ENCODE measurements at regions not wholly inside any gene's neighbourhood (a gene's known extent, or its start where the extent isn't known, plus 50 kb on each side); places are given as distances from the start of the nearest gene placed in this dataset.

- Mint-ChIP-seq H3K9me3 (peaks cover 0 to 2% (median 0%) of the 10 kb centered on the region in 3 donors), H3K36me3 (peaks cover 1% of the 10 kb centered on the region), H3K4me3 (no peak overlapping the region), H3K4me1 (peaks cover 0 to 1% (median 0%) of the 10 kb centered on the region in 3 donors), H3K27ac (no peak overlapping the region), H3K27me3 (peaks cover 14% of the 10 kb centered on the region)
Measured at GRCh38 chr2:237161189-237161588, 75.5 kb downstream of the COPS8 start.

GRCh38 chr2:237162959-237163358 lies 77.3 kb downstream of the COPS8 start:
- Mint-ChIP-seq H3K36me3 (peaks cover 1% of the 10 kb centered on the region), H3K27ac (no peak overlapping the region), H3K27me3 (peaks cover 10% of the 10 kb centered on the region), H3K9me3 (peaks cover 2% of the 10 kb centered on the region in 3 donors), H3K4me3 (no peak overlapping the region), H3K4me1 (peaks cover 0 to 1% (median 0%) of the 10 kb centered on the region in 3 donors)

GRCh38 chr2:237164474-237165042 lies 78.9 kb downstream of the COPS8 start:
- Mint-ChIP-seq H3K9me3 (peaks cover 5 to 13% (median 6%) of the 10 kb centered on the region in 3 donors), H3K27ac (no peak overlapping the region), H3K36me3 (peaks cover 1% of the 10 kb centered on the region), H3K4me3 (no peak overlapping the region), H3K4me1 (peaks cover 0 to 1% (median 0%) of the 10 kb centered on the region in 3 donors), H3K27me3 (peaks cover 8% of the 10 kb centered on the region)

- H3K27me3 Mint-ChIP-seq: peaks cover 8% of the 10 kb centered on the region
- H3K4me3 Mint-ChIP-seq: no peak overlapping the region
- H3K27ac Mint-ChIP-seq: no peak overlapping the region
- H3K36me3 Mint-ChIP-seq: no peaks in the 10 kb centered on the region
- peaks cover 3 to 13% (median 6%) of the 10 kb centered on the region in 3 donors for H3K9me3 Mint-ChIP-seq
- no peaks in the 10 kb centered on the region for H3K4me1 Mint-ChIP-seq
Measured at GRCh38 chr2:237165405-237166276, 80.0 kb downstream of the COPS8 start.

GRCh38 chr2:237167038-237167437 lies 81.3 kb downstream of the COPS8 start:
- no peak overlapping the region for H3K4me3 Mint-ChIP-seq

GRCh38 chr2:237167934-237168333 lies 82.2 kb downstream of the COPS8 start:
- no peak overlapping the region for H3K4me3 Mint-ChIP-seq
- no peak overlapping the region for H3K27ac Mint-ChIP-seq
- H3K4me1 Mint-ChIP-seq: no peaks in the 10 kb centered on the region
- peaks cover 4 to 16% (median 6%) of the 10 kb centered on the region in 3 donors for H3K9me3 Mint-ChIP-seq
- peaks cover 7% of the 10 kb centered on the region for H3K27me3 Mint-ChIP-seq
- no peaks in the 10 kb centered on the region for H3K36me3 Mint-ChIP-seq

More at GRCh38 chr2:237167038-237167437, 81.3 kb downstream of the COPS8 start:
- H3K36me3 Mint-ChIP-seq: no peaks in the 10 kb centered on the region
- no peaks in the 10 kb centered on the region for H3K4me1 Mint-ChIP-seq
- no peak overlapping the region for H3K27ac Mint-ChIP-seq
- H3K9me3 Mint-ChIP-seq: peaks cover 3 to 13% (median 6%) of the 10 kb centered on the region in 3 donors
- H3K27me3 Mint-ChIP-seq: peaks cover 7% of the 10 kb centered on the region

- no peak overlapping the region for H3K27ac Mint-ChIP-seq
- peaks cover 4% of the 10 kb centered on the region for H3K27me3 Mint-ChIP-seq
- H3K36me3 Mint-ChIP-seq: no peaks in the 10 kb centered on the region
- H3K4me1 Mint-ChIP-seq: no peaks in the 10 kb centered on the region
- H3K4me3 Mint-ChIP-seq: no peak overlapping the region
- H3K9me3 Mint-ChIP-seq: peaks cover 8 to 28% (median 12%) of the 10 kb centered on the region in 3 donors
Measured at GRCh38 chr2:237170020-237170419, 84.3 kb downstream of the COPS8 start.

- no peaks in the 10 kb centered on the region for H3K4me1 Mint-ChIP-seq
- no peaks in the 10 kb centered on the region for H3K36me3 Mint-ChIP-seq
- peaks cover 8 to 28% (median 12%) of the 10 kb centered on the region in 3 donors for H3K9me3 Mint-ChIP-seq
- H3K4me3 Mint-ChIP-seq: no peak overlapping the region
- H3K27me3 Mint-ChIP-seq: peaks cover 4% of the 10 kb centered on the region
- H3K27ac Mint-ChIP-seq: no peak overlapping the region
Measured at GRCh38 chr2:237171396-237171795, 85.7 kb downstream of the COPS8 start.

GRCh38 chr2:237171881-237172280 lies 86.2 kb downstream of the COPS8 start:
- H3K36me3 Mint-ChIP-seq: no peaks in the 10 kb centered on the region
- no peak overlapping the region for H3K27ac Mint-ChIP-seq
- H3K27me3 Mint-ChIP-seq: peaks cover 4% of the 10 kb centered on the region

GRCh38 chr2:237177052-237177451 lies 91.4 kb downstream of the COPS8 start:
- no peaks in the 10 kb centered on the region for H3K36me3 Mint-ChIP-seq
- H3K4me1 Mint-ChIP-seq: no peaks in the 10 kb centered on the region
- peaks cover 7% of the 10 kb centered on the region for H3K27me3 Mint-ChIP-seq
- no peak overlapping the region for H3K27ac Mint-ChIP-seq
- peaks cover 5 to 15% (median 6%) of the 10 kb centered on the region in 3 donors for H3K9me3 Mint-ChIP-seq
- H3K4me3 Mint-ChIP-seq: no peak overlapping the region

More at GRCh38 chr2:237171881-237172280, 86.2 kb downstream of the COPS8 start:
- H3K4me1 Mint-ChIP-seq: no peaks in the 10 kb centered on the region
- no peak overlapping the region for H3K4me3 Mint-ChIP-seq
- H3K9me3 Mint-ChIP-seq: peaks cover 8 to 28% (median 12%) of the 10 kb centered on the region in 3 donors

- peaks cover 4 to 12% (median 6%) of the 10 kb centered on the region in 3 donors for H3K9me3 Mint-ChIP-seq
- no peak overlapping the region for H3K4me3 Mint-ChIP-seq
- H3K36me3 Mint-ChIP-seq: no peaks in the 10 kb centered on the region
- H3K27ac Mint-ChIP-seq: no peak overlapping the region
- peaks cover 9% of the 10 kb centered on the region for H3K27me3 Mint-ChIP-seq
- H3K4me1 Mint-ChIP-seq: no peaks in the 10 kb centered on the region
Measured at GRCh38 chr2:237177986-237178385, 92.3 kb downstream of the COPS8 start.

- H3K27ac Mint-ChIP-seq: no peak overlapping the region
- peaks cover 2 to 11% (median 6%) of the 10 kb centered on the region in 3 donors for H3K9me3 Mint-ChIP-seq
- peaks cover 9% of the 10 kb centered on the region for H3K27me3 Mint-ChIP-seq
- H3K4me1 Mint-ChIP-seq: no peaks in the 10 kb centered on the region
- no peak overlapping the region for H3K4me3 Mint-ChIP-seq
- no peaks in the 10 kb centered on the region for H3K36me3 Mint-ChIP-seq
Measured at GRCh38 chr2:237178396-237178795, 92.7 kb downstream of the COPS8 start.

- peaks cover 7% of the 10 kb centered on the region for H3K27me3 Mint-ChIP-seq
- H3K27ac Mint-ChIP-seq: no peak overlapping the region
- no peaks in the 10 kb centered on the region for H3K4me1 Mint-ChIP-seq
- H3K4me3 Mint-ChIP-seq: no peak overlapping the region
- peaks cover 0 to 5% (median 2%) of the 10 kb centered on the region in 3 donors for H3K9me3 Mint-ChIP-seq
- H3K36me3 Mint-ChIP-seq: no peaks in the 10 kb centered on the region
Measured at GRCh38 chr2:237179161-237179560, 93.5 kb downstream of the COPS8 start.

GRCh38 chr2:237180187-237180586 lies 94.5 kb downstream of the COPS8 start:
- H3K9me3 Mint-ChIP-seq: no peaks in the 10 kb centered on the region
- no peaks in the 10 kb centered on the region for H3K4me1 Mint-ChIP-seq
- no peaks in the 10 kb centered on the region for H3K36me3 Mint-ChIP-seq
- H3K27me3 Mint-ChIP-seq: peaks cover 7% of the 10 kb centered on the region
- no peak overlapping the region for H3K4me3 Mint-ChIP-seq
- no peak overlapping the region for H3K27ac Mint-ChIP-seq

- no peak overlapping the region for H3K27ac Mint-ChIP-seq
- no peaks in the 10 kb centered on the region for H3K36me3 Mint-ChIP-seq
- peaks cover 7% of the 10 kb centered on the region for H3K27me3 Mint-ChIP-seq
- H3K9me3 Mint-ChIP-seq: no peaks in the 10 kb centered on the region
- no peak overlapping the region for H3K4me3 Mint-ChIP-seq
- H3K4me1 Mint-ChIP-seq: no peaks in the 10 kb centered on the region
Measured at GRCh38 chr2:237180987-237181386, 95.3 kb downstream of the COPS8 start.
